ENCODE measurements at regions not wholly inside any gene's neighbourhood (a gene's known extent, or its start where the extent isn't known, plus 50 kb on each side); places are given as distances from the start of the nearest gene placed in this dataset.

- TF ChIP-seq YY1 (IDR thresholded peaks at IDR 0.05; ENCODE audit: insufficient read depth, insufficient read length) (no peak), SUZ12 (IDR thresholded peaks at IDR 0.05; ENCODE audit: extremely low read depth, insufficient read depth, insufficient read length) (no peak), ZNF274 (IDR thresholded peaks at IDR 0.05; ENCODE audit: low read depth, low read length) (no peak)
These were observed 71.2 kb upstream of the GTF3A start for GRCh38 chr13:27353166-27353583.
